C4-2B (cell line): ENCODE measurements at regions not wholly inside any gene's neighbourhood (a gene's known extent, or its start where the extent isn't known, plus 50 kb on each side); places are given as distances from the start of the nearest gene placed in this dataset.

Experiments used
- ZFX ChIP-seq: fragments of 450-650 bp; IDR thresholded peaks from 2 replicates; pipeline ENCODE4 v1.6.1; 2017
- TF ChIP-seq, protein P1 (sequence below): fragments of 450-650 bp; conservative IDR thresholded peaks from 2 replicates; pipeline ENCODE4 v1.5.1; 2017; ENCODE audit warnings: mild to moderate bottlenecking

DNA sequence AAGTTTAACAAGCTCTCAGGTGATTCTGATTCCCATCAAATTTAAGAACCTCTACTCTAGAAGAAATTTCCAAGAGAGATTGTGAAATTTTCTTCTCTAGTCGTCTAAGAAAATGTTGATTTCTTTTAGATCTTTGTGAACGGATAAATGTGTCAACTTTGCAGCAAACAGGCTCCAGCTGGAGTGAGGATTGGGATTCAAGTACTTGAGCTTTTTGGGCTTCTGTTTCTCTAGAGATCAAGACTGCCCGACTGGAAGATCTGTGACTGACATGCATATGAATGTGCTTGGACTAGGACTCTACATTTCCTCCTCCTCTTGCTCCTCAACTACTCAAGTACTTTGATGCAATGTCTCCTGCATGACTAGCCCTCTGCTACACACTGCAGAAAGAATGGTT, 388.3 kb downstream of the TMEM38B start:
- TF ChIP-seq, protein P1, sequence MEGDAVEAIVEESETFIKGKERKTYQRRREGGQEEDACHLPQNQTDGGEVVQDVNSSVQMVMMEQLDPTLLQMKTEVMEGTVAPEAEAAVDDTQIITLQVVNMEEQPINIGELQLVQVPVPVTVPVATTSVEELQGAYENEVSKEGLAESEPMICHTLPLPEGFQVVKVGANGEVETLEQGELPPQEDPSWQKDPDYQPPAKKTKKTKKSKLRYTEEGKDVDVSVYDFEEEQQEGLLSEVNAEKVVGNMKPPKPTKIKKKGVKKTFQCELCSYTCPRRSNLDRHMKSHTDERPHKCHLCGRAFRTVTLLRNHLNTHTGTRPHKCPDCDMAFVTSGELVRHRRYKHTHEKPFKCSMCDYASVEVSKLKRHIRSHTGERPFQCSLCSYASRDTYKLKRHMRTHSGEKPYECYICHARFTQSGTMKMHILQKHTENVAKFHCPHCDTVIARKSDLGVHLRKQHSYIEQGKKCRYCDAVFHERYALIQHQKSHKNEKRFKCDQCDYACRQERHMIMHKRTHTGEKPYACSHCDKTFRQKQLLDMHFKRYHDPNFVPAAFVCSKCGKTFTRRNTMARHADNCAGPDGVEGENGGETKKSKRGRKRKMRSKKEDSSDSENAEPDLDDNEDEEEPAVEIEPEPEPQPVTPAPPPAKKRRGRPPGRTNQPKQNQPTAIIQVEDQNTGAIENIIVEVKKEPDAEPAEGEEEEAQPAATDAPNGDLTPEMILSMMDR, result no peak
- TF ChIP-seq ZFX, result no peak
